ENCODE measurements at regions not wholly inside any gene's neighbourhood (a gene's known extent, or its start where the extent isn't known, plus 50 kb on each side); places are given as distances from the start of the nearest gene placed in this dataset.

- Mint-ChIP-seq H3K9me3 (no peaks in the 10 kb centered on the region), H3K36me3 (ENCODE audit: low read depth) (no peaks in the 10 kb centered on the region), H3K4me1 (ENCODE audit: low read depth) (peaks cover 2% of the 10 kb centered on the region), H3K4me3 (no peak overlapping the region), H3K27ac (no peak overlapping the region), H3K27me3 (peaks cover 19% of the 10 kb centered on the region)
- POLR2A ChIA-PET, result no interaction called here
- no peak for TF ChIP-seq CTCF (IDR thresholded peaks at IDR 0.05)
- no peak for ATAC-seq
- CTCF ChIA-PET, result no interaction called here
- intact Hi-C loops (cut with micrococcal nuclease), result no loop called here
- no peak for DNase-seq
These were observed 81.8 kb upstream of the ALDH1L1 start for GRCh38 chr3:126262227-126262626.

DNA sequence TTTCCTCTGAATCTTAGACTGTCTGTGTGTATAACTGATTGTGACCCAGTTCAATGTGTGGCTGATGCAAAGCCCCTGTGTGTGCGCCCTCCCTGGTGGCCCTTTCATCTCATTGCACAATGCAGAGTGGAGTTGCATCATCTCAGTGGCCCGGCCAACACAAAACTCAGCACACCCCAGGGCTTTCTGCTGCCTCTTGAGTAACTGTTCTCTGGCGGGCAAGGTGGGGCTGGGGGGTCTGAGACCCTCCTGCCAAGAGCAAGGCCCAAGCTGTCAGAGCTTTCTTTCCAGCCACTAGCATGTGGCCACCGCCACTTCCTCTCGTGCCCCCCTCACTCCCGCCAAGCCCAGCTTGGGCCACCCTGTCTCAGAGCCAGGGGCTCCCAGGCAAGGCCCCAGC lies 80.7 kb upstream of the ALDH1L1 start:
- Mint-ChIP-seq H3K27me3 (peaks cover 16% of the 10 kb centered on the region), H3K9me3 (no peaks in the 10 kb centered on the region), H3K36me3 (ENCODE audit: low read depth) (no peaks in the 10 kb centered on the region), H3K4me3 (no peak overlapping the region), H3K4me1 (ENCODE audit: low read depth) (peaks cover 2% of the 10 kb centered on the region), H3K27ac (peak overlapping the region; percentile 50)
- peak; percentile 34 for DNase-seq
- intact Hi-C loops (cut with micrococcal nuclease), result no loop called here
- TF ChIP-seq CTCF (IDR thresholded peaks at IDR 0.05), result no peak
- peak; percentile 53 for ATAC-seq
- POLR2A ChIA-PET, result no interaction called here
- CTCF ChIA-PET, result no interaction called here

- no peak for TF ChIP-seq CTCF (IDR thresholded peaks at IDR 0.05)
- H3K27ac Mint-ChIP-seq, result no peak overlapping the region
- peaks cover 17% of the 10 kb centered on the region for H3K27me3 Mint-ChIP-seq
- intact Hi-C loops (cut with micrococcal nuclease), result no loop called here
- POLR2A ChIA-PET, result no interaction called here
- no peaks in the 10 kb centered on the region for H3K36me3 Mint-ChIP-seq (ENCODE audit: low read depth)
- H3K4me3 Mint-ChIP-seq, result no peak overlapping the region
- DNase-seq, result peak; percentile 31
- no peak for ATAC-seq
- H3K9me3 Mint-ChIP-seq, result no peaks in the 10 kb centered on the region
- H3K4me1 Mint-ChIP-seq (ENCODE audit: low read depth), result peaks cover 2% of the 10 kb centered on the region
- CTCF ChIA-PET, result interaction anchor here (1.0 kb wide), 1 partner anchor 128 kb away, joined by 3 read pairs; no protein-coding TSS in a partner anchor
These were observed 79.3 kb upstream of the ALDH1L1 start for GRCh38 chr3:126259411-126260391.

DNA sequence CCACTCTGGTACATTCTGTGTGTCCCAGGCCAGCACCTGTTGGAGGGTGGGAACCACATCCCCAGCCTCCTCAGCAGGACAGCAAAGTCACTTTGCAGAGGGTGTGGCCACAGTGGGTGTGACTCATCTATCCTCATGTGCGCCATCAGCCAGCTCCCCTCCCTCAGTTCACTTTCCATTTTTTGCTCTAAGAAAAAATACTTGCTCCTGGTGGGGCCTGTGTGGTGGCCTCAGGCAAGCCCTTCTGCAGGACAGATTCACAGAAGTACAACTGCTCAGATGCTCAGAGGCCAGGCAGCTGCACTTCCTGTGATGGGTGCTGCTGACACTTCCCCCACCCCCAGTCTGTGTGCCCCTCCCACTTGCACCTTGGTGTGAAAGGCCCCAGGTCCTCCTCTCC lies 78.3 kb upstream of the ALDH1L1 start:
- TF ChIP-seq CTCF (IDR thresholded peaks at IDR 0.05), result no peak
- H3K4me1 Mint-ChIP-seq (ENCODE audit: low read depth), result peaks cover 2% of the 10 kb centered on the region
- no peak overlapping the region for H3K4me3 Mint-ChIP-seq
- H3K36me3 Mint-ChIP-seq (ENCODE audit: low read depth), result no peaks in the 10 kb centered on the region
- ChIA-PET CTCF (no interaction called here), POLR2A (no interaction called here)
- no peak overlapping the region for H3K27ac Mint-ChIP-seq
- no peaks in the 10 kb centered on the region for H3K9me3 Mint-ChIP-seq
- intact Hi-C loops (cut with micrococcal nuclease), result no loop called here
- DNase-seq, result peak; percentile 27
- ATAC-seq, result peak; percentile 74
- peaks cover 15% of the 10 kb centered on the region for H3K27me3 Mint-ChIP-seq

DNA sequence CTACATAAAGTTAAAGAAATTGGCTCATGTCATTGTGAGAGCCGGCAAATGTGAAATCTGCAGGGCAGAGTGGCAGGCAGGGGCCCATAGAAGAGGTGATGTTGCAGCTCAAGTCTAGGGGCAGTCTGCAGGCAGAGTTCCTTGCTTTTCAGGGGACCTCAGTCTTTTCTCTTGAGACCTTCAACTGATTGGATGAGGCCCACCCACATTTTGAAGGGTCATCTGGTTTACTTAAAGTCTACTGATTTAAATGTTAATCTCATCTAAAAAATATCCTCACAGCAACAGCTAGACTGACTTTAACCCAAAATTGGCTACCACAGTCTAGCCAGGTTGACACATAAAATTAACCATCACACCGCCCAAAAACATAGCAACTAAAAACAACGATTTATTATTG lies 77.6 kb upstream of the ALDH1L1 start:
- ATAC-seq (no peak), DNase-seq (no peak)
- intact Hi-C loops (cut with micrococcal nuclease), result no loop called here
- H3K4me3 Mint-ChIP-seq, result no peak overlapping the region
- H3K27ac Mint-ChIP-seq, result no peak overlapping the region
- TF ChIP-seq CTCF (IDR thresholded peaks at IDR 0.05), result no peak
- peaks cover 2% of the 10 kb centered on the region for H3K4me1 Mint-ChIP-seq (ENCODE audit: low read depth)
- CTCF ChIA-PET, result no interaction called here
- H3K36me3 Mint-ChIP-seq (ENCODE audit: low read depth), result no peaks in the 10 kb centered on the region
- POLR2A ChIA-PET, result no interaction called here
- H3K9me3 Mint-ChIP-seq, result no peaks in the 10 kb centered on the region
- H3K27me3 Mint-ChIP-seq, result peaks cover 15% of the 10 kb centered on the region
